GM19240 (cell line): ENCODE measurements at regions not wholly inside any gene's neighbourhood (a gene's known extent, or its start where the extent isn't known, plus 50 kb on each side); places are given as distances from the start of the nearest gene placed in this dataset.
"Not testable (repeated sequence)": the region's sequence is repeated elsewhere in the genome, so short reads cannot be mapped to it uniquely, and the experiment has no call there.

Experiments
- DNase-seq: peaks from one replicate; pipeline ENCODE4 v3.0.0; 2011; ENCODE audit warnings: low spot score; ENCODE audit not compliant: insufficient read length

GRCh38 chr11:82536706-82537105 is 197.0 kb downstream of the FAM181B start:
- no peak for DNase-seq

- DNase-seq: no peak
These were observed 199.9 kb downstream of the FAM181B start for GRCh38 chr11:82533628-82534327.

- DNase-seq: no peak
These were observed 203.7 kb downstream of the FAM181B start for GRCh38 chr11:82529936-82530335.

GRCh38 chr11:82527081-82527584 is 206.5 kb downstream of the FAM181B start:
- no peak for DNase-seq

- DNase-seq: no peak
These were observed 210.5 kb downstream of the FAM181B start for GRCh38 chr11:82523141-82523540.

DNA sequence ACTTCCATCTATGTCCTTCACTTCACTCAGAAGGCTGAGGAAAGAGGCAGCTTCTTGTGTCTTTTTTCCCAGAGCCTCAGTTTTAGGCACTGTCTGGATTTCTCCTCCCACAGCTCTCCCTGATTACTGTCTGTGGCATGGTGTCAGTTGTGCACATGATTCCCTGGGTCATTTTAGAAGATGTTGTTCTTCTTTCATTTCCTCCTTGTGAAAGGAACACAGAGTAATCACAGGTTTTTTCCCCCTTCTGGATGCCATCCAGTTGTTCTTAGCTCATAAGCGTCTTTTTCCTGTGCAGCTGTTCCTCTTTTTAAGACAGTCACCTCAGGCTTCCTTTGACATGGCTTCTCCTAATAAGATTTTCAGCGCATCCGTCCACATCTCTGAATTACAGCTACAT is 212.2 kb downstream of the FAM181B start:
- DNase-seq: no peak

- DNase-seq: no peak
These were observed 226.4 kb downstream of the FAM181B start for GRCh38 chr11:82507288-82507687.

DNA sequence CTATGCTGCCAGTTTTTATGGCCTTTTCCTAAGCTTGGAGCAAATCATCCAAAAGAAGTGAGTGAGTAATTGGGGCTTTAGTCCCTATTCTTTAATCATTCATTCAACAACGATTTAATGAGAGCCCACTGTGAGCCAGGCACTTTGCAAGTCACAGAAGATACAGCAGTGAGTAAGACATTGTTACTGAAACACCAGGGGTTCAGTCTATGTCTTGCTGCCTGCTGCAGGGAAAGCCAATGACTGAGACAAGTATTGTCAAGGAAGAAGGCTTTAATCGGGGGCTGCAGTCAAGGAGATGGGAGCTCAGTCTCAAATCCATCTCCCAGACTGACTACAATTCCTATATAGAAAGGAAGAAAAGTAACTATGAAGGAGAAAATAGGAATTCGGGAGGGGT is 228.3 kb downstream of the FAM181B start:
- DNase-seq: no peak

DNA sequence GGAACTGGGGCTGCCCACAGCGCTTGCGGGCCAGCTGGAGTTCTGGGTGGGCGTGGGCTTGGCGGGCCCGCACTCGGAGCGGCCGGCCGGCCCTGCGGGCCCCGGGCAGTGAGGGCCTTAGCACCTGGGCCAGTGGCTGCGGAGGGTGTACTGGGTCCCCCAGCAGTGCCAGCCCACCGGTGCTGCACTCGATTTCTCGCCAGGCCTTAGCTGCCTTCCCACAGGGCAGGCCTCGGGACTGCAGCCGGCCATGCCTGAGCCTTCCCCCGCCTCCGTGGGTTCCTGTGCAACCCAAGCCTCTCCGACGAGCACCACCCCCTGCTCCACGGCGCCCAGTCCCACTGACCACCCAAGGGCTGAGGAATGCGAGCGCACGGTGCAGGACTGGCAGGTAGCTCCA is 232.5 kb downstream of the FAM181B start:
- DNase-seq: not testable (repeated sequence)

DNA sequence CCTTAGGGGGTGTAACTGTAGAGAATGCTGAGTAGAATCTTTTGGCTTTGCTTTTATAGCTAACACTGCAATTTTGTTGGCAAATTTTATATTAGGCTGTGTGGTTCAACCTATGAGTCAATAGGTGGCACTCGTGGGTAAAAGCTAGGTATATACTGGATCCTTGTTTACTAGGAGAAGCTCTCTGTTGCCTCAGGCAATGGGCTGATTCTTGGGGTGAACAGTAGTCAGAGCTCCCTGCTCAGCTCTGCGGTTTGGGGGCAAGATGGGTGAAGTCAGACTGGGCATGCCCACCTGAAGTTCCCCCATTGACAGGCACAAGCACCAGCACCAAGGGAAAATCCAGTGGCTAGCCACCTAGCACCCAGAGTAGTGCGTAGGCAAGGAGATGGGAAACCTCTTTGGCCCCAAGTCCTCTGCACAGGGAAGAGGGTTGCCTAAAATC is 238.7 kb downstream of the FAM181B start:
- DNase-seq: no peak

DNA sequence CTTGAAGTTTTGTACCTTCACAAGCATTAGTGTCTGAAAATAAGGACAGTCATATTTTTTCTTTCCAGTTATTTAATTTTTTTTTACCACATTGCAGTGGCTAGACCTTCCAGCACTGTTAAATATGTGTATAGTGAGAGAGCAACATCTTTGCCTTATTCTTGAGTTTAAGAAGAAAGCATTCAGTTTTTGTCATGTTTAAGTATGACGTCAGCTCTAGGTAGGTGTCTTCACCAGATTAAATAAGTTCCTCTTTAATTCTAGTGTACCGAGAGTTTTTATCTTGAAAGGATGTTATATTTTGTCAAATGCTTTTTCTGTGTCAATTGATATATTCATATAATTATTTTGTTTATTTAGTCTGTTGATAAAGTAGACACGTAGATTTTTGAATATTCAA is 258.8 kb downstream of the FAM181B start:
- DNase-seq: no peak

GRCh38 chr11:82465481-82465880 is 268.2 kb downstream of the FAM181B start:
- DNase-seq: no peak

DNA sequence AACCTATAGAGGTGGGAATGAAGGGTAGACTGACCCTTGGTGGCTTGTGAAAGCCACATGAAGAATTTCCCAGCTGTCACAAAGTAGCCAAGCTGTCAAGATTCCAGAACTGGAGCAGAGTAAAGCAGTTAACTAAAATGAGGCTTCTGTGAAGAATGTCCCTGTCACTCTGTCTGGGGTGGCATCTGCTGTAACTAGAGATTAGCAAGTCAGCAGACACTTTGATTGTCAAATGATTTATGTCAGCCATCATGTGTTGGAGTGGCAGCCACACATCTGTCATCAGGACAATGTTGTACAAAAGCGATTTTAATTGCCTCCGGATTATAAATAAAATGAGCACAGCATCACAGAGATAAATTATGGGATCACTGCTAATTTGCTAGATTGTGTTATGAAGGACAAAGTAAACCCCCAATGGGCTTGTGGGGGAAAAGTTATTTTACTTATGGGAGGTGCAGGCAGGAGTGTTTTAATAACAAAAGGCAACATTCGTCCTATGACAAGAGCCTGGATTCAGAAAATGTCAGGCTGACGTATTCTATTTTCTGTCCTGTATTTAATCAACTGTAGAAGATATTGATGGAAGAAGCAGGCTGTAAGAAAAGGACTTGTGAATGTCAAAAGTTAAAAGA is 270.9 kb downstream of the FAM181B start:
- no peak for DNase-seq

DNA sequence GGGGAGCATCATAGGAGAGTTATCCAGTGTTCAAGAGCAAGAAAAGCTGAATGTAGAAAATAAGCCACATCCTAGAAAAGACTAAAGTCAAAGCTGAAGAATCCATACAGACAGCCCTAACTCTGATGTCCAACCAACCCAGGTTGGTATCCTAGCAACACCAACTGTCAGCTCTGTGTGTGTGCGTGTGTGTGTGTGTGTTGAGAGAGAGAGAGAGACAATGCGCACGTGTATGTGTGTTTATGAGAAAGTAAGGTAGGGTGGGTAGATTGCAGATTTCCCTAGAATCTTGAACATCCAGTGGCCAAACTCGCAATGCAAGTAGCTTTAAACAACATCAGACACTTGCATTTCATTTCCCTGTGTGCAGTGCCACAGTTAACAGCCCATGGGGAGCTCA is 274.9 kb downstream of the FAM181B start:
- no peak for DNase-seq

- no peak for DNase-seq
These were observed 275.5 kb downstream of the FAM181B start for GRCh38 chr11:82458147-82458546.

DNA sequence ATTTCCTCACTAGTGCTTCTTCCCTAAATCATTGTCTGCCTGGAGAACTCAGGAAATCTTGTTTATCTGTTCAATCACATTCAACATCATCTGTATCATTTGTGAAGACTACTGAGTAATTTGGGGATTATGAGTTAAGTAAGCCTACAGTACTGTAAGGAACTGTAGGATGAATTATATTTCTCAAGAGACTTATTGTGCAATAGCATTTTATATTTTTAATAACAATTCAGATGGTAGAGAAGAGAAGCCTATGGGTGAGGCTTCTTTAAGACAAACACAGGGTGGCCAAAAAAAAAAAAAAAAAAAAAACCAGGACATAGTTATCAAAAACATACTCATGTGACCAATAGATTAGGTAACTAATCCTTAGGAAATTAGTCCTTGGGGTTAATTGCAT is 282.7 kb downstream of the FAM181B start:
- no peak for DNase-seq

DNA sequence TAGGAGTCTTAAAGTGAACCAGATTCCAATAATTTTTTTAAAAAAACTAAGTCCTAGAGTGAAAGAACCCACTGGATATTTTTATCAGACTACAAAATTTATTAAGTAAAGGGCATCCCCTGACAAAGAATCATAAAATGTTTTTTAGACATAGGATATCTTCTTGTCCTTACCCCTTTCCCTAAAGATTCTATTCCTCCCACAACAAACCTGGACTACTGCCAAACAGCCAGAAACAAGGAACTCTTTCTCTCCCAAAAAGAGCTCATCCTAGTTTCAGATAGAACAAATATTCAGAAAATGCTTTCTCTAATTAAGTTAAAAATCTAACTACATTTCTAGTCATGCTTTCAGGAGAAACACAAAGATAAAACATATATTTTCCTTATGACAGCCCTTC is 327.1 kb downstream of the FAM181B start:
- no peak for DNase-seq

DNA sequence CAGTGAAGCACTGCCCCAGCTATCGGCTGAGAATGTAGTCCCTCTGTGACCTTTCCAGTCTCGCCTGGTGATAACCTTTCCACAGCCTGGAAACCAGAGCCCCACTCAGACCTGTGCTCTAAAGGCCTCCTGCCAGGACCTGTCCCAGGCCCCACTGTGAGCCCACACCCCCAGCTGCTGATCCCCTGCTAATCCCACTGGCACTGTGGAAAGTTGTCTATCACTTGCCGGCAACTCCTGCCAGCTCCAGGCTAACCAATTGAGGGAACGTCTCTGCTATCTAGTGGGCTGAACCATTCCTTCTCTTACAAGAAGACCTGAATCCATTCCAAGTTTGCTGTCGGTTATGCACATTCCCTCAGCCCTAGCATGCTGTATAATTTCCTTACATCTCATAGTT is 328.2 kb downstream of the FAM181B start:
- DNase-seq: no peak

GRCh38 chr11:82404981-82405380 is 328.7 kb downstream of the FAM181B start:
- no peak for DNase-seq

DNA sequence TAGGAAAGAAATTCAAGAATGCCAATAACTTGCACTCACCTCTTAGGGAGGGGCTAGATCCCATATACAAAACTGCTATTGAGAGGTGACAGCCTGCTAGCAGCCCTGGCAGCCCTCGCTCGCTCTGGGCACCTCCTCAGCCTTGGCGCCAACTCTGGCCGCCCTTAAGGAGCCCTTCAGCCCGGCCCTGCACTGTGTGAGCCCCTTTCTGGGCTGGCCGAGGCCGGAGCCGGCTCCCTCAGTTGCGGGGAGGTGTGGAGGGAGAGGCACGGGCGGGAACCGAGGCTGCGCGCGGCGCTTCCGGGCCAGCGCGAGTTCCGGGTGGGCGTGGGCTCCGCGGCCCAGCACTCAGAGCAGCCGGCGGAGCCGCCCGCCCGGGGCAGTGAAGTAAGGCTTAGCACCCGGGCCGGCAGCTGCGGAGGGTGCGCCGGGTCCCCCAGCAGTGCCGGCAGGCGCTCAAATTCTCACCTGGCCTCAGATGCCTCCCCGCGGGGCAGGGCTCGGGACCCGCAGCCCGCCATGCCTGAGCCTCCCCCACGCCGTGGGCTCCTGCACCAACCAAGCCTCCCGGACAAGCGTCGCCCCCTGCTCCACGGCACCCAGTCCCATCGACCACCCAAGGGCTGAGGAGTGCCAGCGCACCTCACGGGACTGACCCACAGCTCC is 329.9 kb downstream of the FAM181B start:
- no peak for DNase-seq

DNA sequence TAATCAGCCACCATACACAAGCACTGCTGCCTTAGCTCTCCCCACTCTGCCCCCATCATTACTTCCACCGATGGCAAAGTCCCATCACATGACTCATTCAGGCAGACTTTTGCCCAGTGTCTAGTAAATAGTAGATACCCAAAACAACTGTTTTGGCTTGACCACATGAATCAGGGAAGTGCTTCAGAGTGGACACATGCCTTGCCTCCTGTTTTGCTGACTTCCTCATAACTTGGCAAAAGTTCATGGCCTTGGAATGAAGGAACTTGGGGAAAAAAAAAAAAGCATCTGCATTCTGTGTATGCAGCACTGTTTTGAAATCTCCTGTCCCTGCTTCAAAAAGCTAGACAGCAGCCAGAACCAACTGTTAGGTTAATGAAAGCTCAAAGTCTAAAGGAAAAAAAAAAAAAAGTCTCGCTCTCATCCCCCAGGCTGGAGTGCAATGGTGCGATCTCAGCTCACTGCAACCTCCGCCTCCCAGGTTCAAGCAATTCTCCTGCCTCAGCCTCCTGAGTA is 335.3 kb downstream of the FAM181B start:
- no peak for DNase-seq

GRCh38 chr11:82396639-82397038 is 337.0 kb downstream of the FAM181B start:
- not testable (repeated sequence) for DNase-seq
